HepG2 (cell line): ENCODE measurements at regions not wholly inside any gene's neighbourhood (a gene's known extent, or its start where the extent isn't known, plus 50 kb on each side); places are given as distances from the start of the nearest gene placed in this dataset.

Source experiments
- CTCF ChIP-seq: sonication (generic); formaldehyde crosslinking; IDR thresholded peaks from 2 replicates; pipeline ENCODE4 v1.5.0; 2020; ENCODE audit warnings: mild to moderate bottlenecking, missing genetic modification reagents, moderate library complexity
- HMG20B ChIP-seq: conservative IDR thresholded peaks from 2 replicates; pipeline ENCODE4 v1.6.1; 2016; ENCODE audit warnings: missing genetic modification reagents, missing compliant biosample characterization
- KLF9 ChIP-seq: IDR thresholded peaks from 2 replicates; pipeline ENCODE4 v1.6.1; 2016; ENCODE audit warnings: low read depth
- NBN ChIP-seq: fragments of 450-650 bp; conservative IDR thresholded peaks from 2 replicates; pipeline ENCODE4 v1.6.1; 2017
- POLR2A ChIP-seq, 2 experiments: IDR thresholded peaks; 2 replicates each; pipeline ENCODE4 v1.6.1; 2011; ENCODE audit warnings: low read depth in 2 of 2, low read length in 2 of 2, mild to moderate bottlenecking in 1 of 2, moderate library complexity in 1 of 2; ENCODE audit not compliant: insufficient read depth in 1 of 2

GRCh38 chr19:34049944-34050343 is 122.4 kb upstream of the LSM14A start:
- TF ChIP-seq CTCF (CRISPR knock-in tag) (no peak), NBN (no peak), POLR2A (IDR thresholded peaks at IDR 0.05; ENCODE audit: insufficient read depth in 1 of 2, low read depth in 2 of 2, low read length in 2 of 2) (no peak), KLF9 (no peak), HMG20B (CRISPR knock-in tag) (no peak)
